Stimulated activated CD4-positive, alpha-beta T cell treated with anti-CD3 and anti-CD28 coated beads, Interleukin-12 subunit alpha, Interleukin-12 subunit beta, amount 100 ng/mL, for 24 hours (primary cell): ENCODE measurements at regions not wholly inside any gene's neighbourhood (a gene's known extent, or its start where the extent isn't known, plus 50 kb on each side); places are given as distances from the start of the nearest gene placed in this dataset.

ENCODE experiments used
- DNase-seq, 2 experiments: peaks; one replicate each; pipeline ENCODE4 v3.0.0-alpha.2; 2020; ENCODE audit warnings: low read depth in 2 of 2

GRCh38 chr7:52980129-52980528 is 55.3 kb upstream of the POM121L12 start:
- no peak for DNase-seq

GRCh38 chr7:52973126-52973525 is 62.3 kb upstream of the POM121L12 start:
- DNase-seq: no peak

GRCh38 chr7:52962402-52963076 is 72.9 kb upstream of the POM121L12 start:
- no peak for DNase-seq

- DNase-seq: no peak
Observed at GRCh38 chr7:52961084-52961483, 74.3 kb upstream of the POM121L12 start.

GRCh38 chr7:52959878-52960660 is 75.4 kb upstream of the POM121L12 start:
- no peak for DNase-seq

- DNase-seq: no peak
Observed at GRCh38 chr7:52959336-52959735, 76.1 kb upstream of the POM121L12 start.

- no peak for DNase-seq
Observed at GRCh38 chr7:52958621-52959140, 76.8 kb upstream of the POM121L12 start.

- DNase-seq: no peak
Observed at GRCh38 chr7:52956379-52956915, 79.0 kb upstream of the POM121L12 start.

- DNase-seq: no peak
Observed at GRCh38 chr7:52955522-52955921, 79.9 kb upstream of the POM121L12 start.

- no peak for DNase-seq
Observed at GRCh38 chr7:52944921-52945320, 90.5 kb upstream of the POM121L12 start.

- no peak for DNase-seq
Observed at GRCh38 chr7:52940481-52940880, 95.0 kb upstream of the POM121L12 start.

- DNase-seq: no peak
Observed at GRCh38 chr7:52938455-52939133, 96.8 kb upstream of the POM121L12 start.

GRCh38 chr7:52936750-52937149 is 98.7 kb upstream of the POM121L12 start:
- no peak for DNase-seq

GRCh38 chr7:52928591-52928990 is 106.8 kb upstream of the POM121L12 start:
- no peak for DNase-seq

- DNase-seq: no peak
Observed at GRCh38 chr7:52925332-52925731, 110.1 kb upstream of the POM121L12 start.

- DNase-seq: no peak
Observed at GRCh38 chr7:52920977-52921376, 114.5 kb upstream of the POM121L12 start.

GRCh38 chr7:52917982-52918578 is 117.4 kb upstream of the POM121L12 start:
- no peak for DNase-seq

GRCh38 chr7:52911795-52912194 is 123.6 kb upstream of the POM121L12 start:
- no peak for DNase-seq

GRCh38 chr7:52911326-52911725 is 124.1 kb upstream of the POM121L12 start:
- no peak for DNase-seq

- no peak for DNase-seq
Observed at GRCh38 chr7:52909935-52910334, 125.5 kb upstream of the POM121L12 start.

- no peak for DNase-seq
Observed at GRCh38 chr7:52909131-52909530, 126.3 kb upstream of the POM121L12 start.

- DNase-seq: no peak
Observed at GRCh38 chr7:52897713-52898112, 137.7 kb upstream of the POM121L12 start.
